H7 (cell line): ENCODE measurements at regions not wholly inside any gene's neighbourhood (a gene's known extent, or its start where the extent isn't known, plus 50 kb on each side); places are given as distances from the start of the nearest gene placed in this dataset.

ENCODE experiments used
- DNase-seq: peaks from one replicate; pipeline ENCODE4 v3.0.0; 2012
- H3K27me3 ChIP-seq: 2 replicates; pipeline ENCODE4 v1.6.0; 2011; ENCODE audit warnings: mild to moderate bottlenecking, low read length; ENCODE audit not compliant: control insufficient read depth, insufficient read depth
- H3K36me3 ChIP-seq: replicated peaks from 2 replicates; pipeline ENCODE4 v1.5.1; 2011; ENCODE audit warnings: low read length; ENCODE audit not compliant: control insufficient read depth, insufficient read depth
- H3K4me3 ChIP-seq: 2 replicates; pipeline ENCODE4 v1.5.1; 2011; ENCODE audit warnings: low read depth, mild to moderate bottlenecking, control low read depth, low read length, moderate library complexity; ENCODE audit not compliant: insufficient read depth

- no peaks in the 10 kb centered on the region; the same call in 1 of the 2 replicates for H3K27me3 ChIP-seq
- no peak overlapping the region for H3K4me3 ChIP-seq
- H3K36me3 ChIP-seq: no peaks in the 10 kb centered on the region
- DNase-seq: no peak
These were observed 50.2 kb upstream of the PLET1 start for GRCh38 chr11:112310848-112311247.

- Histone ChIP-seq H3K36me3 (no peaks in the 10 kb centered on the region), H3K4me3 (no peak overlapping the region), H3K27me3 (no peaks in the 10 kb centered on the region; the same call in 1 of the 2 replicates)
- DNase-seq: no peak
These were observed 54.5 kb upstream of the PLET1 start for GRCh38 chr11:112315057-112315720.

DNA sequence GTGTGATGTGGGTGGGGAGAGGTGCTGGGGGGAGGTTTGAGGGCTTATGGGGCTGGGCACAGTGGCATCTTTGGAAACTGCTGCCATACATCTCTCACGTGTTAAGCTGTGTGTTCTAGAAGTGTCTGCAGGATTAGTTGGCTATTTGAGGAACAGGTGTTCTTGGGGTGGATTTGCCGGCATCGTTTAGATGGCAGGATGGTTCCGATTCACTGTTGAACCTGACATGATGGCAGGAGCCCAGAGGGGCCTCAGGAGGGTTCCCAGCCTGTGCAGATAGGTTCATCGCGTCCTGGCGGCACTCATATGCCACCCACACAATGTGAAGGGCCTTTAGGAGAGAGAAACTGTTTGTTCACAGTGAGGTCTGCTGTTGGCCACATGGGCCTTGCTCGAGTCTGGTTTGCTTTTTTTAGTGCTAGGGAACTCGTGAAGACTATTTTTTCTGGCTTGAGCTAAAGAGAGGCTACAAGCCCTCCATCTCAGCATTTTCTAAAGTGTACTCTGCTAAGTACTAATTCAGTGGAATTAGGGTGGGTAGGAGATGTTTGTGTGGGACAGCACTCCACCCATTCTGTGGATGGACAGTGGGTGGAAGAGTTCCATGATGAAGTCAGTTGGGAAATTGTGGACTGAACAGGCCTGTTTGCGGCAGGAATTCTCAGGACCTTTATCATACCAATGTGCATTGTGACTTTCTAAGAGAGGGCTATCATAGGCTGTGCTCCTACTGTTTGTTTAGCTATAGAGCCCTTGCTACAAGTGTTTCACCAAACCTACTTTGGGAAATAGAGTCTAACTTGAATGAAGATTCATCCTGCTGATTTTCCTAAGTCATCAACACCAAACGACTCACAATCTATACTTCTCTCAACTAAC lies 55.4 kb upstream of the PLET1 start:
- no peak for DNase-seq
- Histone ChIP-seq H3K4me3 (no peak overlapping the region), H3K36me3 (no peaks in the 10 kb centered on the region), H3K27me3 (no peaks in the 10 kb centered on the region; the same call in 1 of the 2 replicates)

- Histone ChIP-seq H3K36me3 (no peaks in the 10 kb centered on the region), H3K27me3 (no peaks in the 10 kb centered on the region; the same call in 1 of the 2 replicates), H3K4me3 (no peak overlapping the region)
- DNase-seq: no peak
These were observed 56.3 kb upstream of the PLET1 start for GRCh38 chr11:112316971-112317370.

DNA sequence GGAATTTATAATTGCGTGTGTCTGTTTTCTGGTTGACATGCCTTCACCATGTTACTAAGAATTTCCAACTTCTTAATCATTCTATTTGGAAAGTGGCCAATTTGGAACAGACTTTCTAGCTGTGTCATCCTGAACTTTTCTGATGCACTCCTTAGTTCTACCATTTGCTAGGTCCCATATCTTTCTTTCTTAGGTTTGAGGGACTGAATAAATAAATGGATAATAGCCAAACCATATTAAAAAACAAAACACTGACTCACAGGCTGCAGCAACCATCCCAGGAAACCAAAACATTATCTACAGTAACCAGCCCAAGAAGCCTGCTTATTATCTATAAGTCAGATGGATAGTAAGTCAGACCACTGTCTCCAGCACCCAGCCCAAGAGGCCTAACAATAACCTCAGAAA lies 57.5 kb upstream of the PLET1 start:
- H3K27me3 ChIP-seq: no peaks in the 10 kb centered on the region; the same call in 1 of the 2 replicates
- DNase-seq: no peak
- H3K36me3 ChIP-seq: no peaks in the 10 kb centered on the region
- no peak overlapping the region for H3K4me3 ChIP-seq

DNA sequence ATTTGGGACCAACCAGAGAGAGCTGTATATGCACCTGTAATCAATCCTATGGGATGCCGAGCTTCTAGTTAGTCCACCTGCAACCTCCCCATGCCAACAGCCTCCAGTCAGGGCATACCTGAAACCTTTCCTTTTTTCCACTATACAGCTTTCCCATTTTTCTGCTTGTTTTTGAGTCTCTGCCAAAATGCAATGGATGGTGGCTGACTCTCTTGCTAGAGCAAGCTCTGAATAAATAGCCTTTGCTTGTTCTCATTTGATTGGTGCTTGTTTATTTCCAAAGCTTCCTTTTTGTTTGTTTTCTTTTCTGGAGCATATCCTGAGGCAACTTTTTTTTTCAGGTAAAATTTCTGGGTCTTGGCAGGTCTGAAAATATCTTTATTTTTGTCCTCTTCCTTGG lies 58.0 kb upstream of the PLET1 start:
- H3K36me3 ChIP-seq: no peaks in the 10 kb centered on the region
- no peaks in the 10 kb centered on the region; the same call in 1 of the 2 replicates for H3K27me3 ChIP-seq
- DNase-seq: no peak
- H3K4me3 ChIP-seq: no peak overlapping the region

DNA sequence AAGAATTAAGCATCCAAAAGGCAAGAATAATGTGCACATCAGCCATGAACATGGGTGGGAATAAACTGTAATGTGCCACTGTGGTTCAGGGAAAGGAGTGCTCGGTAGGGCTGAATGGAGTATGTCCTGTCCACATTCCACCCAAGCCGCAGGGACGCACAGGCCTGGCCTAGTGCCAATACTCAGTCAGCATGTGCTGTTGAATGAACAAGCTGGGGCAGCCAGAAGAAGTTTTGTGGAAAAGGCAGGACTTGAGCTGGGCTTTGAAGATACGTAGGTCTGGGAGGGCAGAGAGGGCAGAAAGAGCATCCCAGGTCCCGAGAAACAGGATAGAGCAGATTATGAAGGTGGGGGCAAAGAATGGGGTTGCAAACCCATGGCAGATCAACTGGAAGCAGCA lies 60.0 kb upstream of the PLET1 start:
- no peak for DNase-seq

GRCh38 chr11:112321501-112322172 lies 61.0 kb upstream of the PLET1 start:
- Histone ChIP-seq H3K36me3 (no peaks in the 10 kb centered on the region), H3K4me3 (no peak overlapping the region), H3K27me3 (no peaks in the 10 kb centered on the region; the same call in 1 of the 2 replicates)
- DNase-seq: no peak

More for the DNA sequence above, 60.0 kb upstream of the PLET1 start:
- no peaks in the 10 kb centered on the region; the same call in 1 of the 2 replicates for H3K27me3 ChIP-seq
- H3K4me3 ChIP-seq: no peak overlapping the region
- H3K36me3 ChIP-seq: no peaks in the 10 kb centered on the region

DNA sequence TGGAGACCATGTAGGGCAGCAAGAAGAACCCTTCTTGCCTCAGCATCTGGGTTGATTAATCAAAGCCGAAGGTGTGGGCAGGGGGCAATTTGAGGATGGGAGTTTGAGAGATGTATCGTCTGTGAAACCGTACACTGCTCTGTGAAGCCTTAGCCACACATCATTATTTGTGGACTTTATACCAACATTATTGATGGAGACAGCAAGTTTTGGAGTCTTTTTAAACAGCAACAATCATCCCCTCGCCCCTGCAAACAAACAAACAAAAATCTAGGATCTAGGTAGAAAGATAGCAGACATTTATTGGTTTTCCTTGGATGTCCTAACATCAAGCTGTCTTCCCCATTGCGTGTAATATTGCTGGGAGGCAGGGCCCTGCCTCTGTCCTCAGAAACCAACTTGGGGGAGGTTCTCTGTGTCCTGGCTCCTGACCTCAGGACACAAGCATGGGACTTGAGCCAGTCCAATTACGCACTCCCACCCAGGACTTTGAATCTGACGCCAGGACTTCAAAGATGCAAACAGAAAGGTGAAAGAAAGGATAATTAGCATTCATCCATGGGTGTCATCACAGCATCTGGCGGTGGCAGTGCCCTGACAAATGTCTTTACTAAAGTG lies 61.6 kb upstream of the PLET1 start:
- no peaks in the 10 kb centered on the region; the same call in 1 of the 2 replicates for H3K27me3 ChIP-seq
- no peak overlapping the region for H3K4me3 ChIP-seq
- H3K36me3 ChIP-seq: no peaks in the 10 kb centered on the region
- no peak for DNase-seq

DNA sequence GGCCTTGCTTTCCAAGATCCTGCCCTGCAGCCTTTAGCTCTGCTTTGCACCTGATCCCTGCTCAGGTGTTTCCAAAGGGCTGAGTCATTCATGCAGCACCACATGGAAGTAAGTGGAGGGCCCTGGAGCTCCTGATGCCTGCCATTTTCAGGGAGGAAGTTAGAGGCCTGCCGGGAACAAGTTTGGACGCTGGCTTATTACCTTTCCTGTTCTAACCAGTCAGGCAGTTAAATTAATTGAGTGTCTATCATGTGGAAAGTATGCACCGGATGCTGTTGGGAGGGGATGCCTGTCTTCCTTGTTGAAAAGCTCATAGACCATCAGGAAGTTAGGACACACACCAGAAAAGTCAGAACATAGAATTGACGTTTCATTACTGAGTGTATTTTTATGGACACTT lies 73.7 kb upstream of the PLET1 start:
- Histone ChIP-seq H3K27me3 (no peaks in the 10 kb centered on the region), H3K4me3 (no peak overlapping the region)

DNA sequence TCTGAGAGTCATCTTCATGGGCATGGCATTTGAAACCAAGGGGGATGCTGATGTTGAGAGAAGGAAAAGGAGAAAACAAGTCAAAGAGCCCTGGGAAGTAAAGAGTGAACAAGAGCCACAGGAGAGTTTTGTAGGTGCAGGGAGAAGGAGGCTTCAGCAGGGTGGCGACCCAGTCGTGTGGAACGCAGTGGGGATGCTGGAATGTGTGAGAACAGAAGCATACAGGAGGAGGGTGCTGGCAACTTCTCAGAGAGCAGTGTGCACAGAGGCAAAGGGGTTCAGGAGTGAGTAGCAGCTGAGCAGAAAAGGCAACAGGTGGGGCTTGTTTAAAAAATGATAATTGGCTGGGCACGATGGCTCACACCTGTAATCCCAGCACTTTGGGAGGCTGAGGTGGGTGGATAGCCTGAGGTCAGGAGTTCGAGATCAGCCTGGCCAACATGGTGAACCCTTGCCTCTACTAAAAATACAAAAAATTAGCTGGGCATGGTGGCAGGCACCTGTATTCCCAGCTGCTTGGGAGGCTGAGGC lies 75.8 kb upstream of the PLET1 start:
- no peaks in the 10 kb centered on the region for H3K27me3 ChIP-seq
- no peak overlapping the region for H3K4me3 ChIP-seq
- no peaks in the 10 kb centered on the region for H3K36me3 ChIP-seq
- no peak for DNase-seq

More for the DNA sequence above, 73.7 kb upstream of the PLET1 start:
- no peaks in the 10 kb centered on the region for H3K36me3 ChIP-seq
- no peak for DNase-seq

DNA sequence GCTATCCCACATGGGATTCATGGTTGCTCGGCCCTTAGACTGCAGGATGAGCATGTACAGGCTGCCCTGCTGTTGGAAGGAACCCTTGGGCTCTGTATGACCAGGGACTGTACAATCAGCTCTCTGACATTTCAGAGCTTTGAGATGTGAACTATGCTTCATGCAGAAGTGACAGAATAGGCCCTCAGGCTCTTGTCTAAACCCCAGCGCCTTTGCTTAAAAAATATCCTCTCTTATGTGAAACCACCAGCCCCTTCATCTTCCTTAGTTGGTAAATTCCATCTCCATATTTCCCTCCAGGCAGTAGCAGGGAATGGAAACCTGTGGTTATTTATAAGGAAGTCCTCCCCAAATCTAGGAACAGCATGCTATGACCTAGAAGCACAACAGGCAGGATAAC lies 78.9 kb upstream of the PLET1 start:
- no peaks in the 10 kb centered on the region for H3K27me3 ChIP-seq

DNA sequence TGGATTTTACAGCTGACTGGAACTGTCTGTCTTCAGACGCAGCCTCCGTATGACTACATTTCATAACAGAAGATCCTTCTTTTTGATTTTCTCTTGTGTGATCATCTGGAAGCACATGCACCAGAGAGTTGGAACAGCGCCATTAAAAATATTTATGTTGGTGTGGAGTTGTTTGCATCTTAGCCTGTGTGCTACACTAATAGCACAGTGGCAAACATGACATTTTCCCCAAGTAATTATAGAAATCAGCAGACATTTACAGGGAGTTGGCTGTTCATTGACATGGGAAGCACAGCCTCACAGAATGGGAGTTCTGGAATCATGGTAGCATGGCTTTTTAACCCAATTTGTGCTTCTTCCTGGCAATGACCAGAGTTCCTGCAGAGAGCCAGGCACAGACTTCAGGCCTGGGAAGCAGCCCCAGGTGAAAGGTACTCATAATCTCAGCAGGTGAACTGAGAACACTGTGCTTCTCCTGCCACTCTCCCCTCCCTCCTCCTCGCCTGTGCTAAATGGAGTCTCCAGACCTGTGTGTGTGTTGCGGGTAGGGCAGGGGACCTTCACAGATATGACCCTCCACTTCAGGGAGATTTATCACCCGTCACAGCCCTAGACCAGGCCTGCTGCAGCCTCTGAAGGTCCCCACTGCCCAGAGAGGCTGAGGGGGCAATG lies 82.8 kb upstream of the PLET1 start:
- H3K36me3 ChIP-seq: no peaks in the 10 kb centered on the region
- H3K4me3 ChIP-seq: no peak overlapping the region
- DNase-seq: no peak
- no peaks in the 10 kb centered on the region for H3K27me3 ChIP-seq

More for the DNA sequence above, 78.9 kb upstream of the PLET1 start:
- no peak for DNase-seq
- Histone ChIP-seq H3K4me3 (no peak overlapping the region), H3K36me3 (no peaks in the 10 kb centered on the region)

GRCh38 chr11:112344040-112344413 lies 83.4 kb upstream of the PLET1 start:
- Histone ChIP-seq H3K27me3 (no peaks in the 10 kb centered on the region), H3K4me3 (no peak overlapping the region), H3K36me3 (no peaks in the 10 kb centered on the region)
- no peak for DNase-seq
